ENCODE measurements at regions not wholly inside any gene's neighbourhood (a gene's known extent, or its start where the extent isn't known, plus 50 kb on each side); places are given as distances from the start of the nearest gene placed in this dataset.

GRCh38 chr7:131166066-131166465 is 161.6 kb upstream of the MKLN1 start:
- H3K36me3 ChIP-seq = no peaks in the 10 kb centered on the region
- H3K9me3 ChIP-seq = no peaks in the 10 kb centered on the region
- intact Hi-C loops (cut with DNase I; ENCODE audit: low total_unique reads) = no loop called here
- no peaks in the 10 kb centered on the region for H3K4me1 ChIP-seq
- no peak overlapping the region for H3K27ac ChIP-seq
- no peak for DNase-seq
- no peaks in the 10 kb centered on the region for H3K27me3 ChIP-seq
- no peak overlapping the region for H3K4me3 ChIP-seq
- TF ChIP-seq, protein P1, sequence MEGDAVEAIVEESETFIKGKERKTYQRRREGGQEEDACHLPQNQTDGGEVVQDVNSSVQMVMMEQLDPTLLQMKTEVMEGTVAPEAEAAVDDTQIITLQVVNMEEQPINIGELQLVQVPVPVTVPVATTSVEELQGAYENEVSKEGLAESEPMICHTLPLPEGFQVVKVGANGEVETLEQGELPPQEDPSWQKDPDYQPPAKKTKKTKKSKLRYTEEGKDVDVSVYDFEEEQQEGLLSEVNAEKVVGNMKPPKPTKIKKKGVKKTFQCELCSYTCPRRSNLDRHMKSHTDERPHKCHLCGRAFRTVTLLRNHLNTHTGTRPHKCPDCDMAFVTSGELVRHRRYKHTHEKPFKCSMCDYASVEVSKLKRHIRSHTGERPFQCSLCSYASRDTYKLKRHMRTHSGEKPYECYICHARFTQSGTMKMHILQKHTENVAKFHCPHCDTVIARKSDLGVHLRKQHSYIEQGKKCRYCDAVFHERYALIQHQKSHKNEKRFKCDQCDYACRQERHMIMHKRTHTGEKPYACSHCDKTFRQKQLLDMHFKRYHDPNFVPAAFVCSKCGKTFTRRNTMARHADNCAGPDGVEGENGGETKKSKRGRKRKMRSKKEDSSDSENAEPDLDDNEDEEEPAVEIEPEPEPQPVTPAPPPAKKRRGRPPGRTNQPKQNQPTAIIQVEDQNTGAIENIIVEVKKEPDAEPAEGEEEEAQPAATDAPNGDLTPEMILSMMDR (IDR thresholded peaks at IDR 0.05) = no peak

DNA sequence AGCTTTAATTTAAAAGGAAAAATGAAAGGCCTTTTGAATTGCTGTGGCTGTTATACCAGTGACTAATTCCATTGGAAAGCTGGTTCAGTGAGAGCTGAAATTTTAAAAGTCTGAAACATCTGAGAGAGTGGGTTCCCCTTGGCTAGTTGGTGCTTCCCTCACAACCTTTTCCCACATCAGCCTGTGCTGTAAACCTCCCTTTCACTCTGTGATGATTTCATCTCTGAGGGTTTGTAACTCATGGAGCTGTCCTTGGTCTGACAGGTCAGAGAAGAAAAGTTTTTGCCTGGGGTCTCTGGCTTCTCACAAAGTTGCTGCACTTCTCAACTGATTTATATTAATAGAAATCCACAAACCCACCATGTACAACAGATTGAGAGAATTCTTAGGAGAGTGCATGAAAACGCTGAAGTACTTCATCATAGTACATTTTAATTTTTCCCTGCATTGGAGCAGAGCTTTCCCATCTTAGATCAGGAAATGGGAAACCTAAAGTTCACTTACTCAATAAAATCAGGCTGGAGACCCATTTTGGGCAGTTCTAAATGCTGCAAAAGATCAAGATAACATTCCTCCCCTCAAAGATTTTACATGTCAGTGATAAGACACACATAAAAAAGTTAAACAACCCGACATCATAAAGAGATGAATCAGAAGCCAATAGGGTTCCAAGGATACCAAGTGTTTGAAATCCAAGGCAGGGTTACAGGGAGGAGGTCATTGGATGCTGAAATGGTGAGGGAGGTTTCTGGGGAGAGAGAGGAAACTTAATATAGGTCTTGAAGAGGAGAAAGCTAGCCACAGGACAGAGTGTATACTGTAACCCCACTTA is 157.0 kb upstream of the MKLN1 start:
- Histone ChIP-seq H3K27ac (no peak overlapping the region), H3K4me3 (no peak overlapping the region)
- intact Hi-C loops (cut with DNase I; ENCODE audit: low total_unique reads) = no loop called here

DNA sequence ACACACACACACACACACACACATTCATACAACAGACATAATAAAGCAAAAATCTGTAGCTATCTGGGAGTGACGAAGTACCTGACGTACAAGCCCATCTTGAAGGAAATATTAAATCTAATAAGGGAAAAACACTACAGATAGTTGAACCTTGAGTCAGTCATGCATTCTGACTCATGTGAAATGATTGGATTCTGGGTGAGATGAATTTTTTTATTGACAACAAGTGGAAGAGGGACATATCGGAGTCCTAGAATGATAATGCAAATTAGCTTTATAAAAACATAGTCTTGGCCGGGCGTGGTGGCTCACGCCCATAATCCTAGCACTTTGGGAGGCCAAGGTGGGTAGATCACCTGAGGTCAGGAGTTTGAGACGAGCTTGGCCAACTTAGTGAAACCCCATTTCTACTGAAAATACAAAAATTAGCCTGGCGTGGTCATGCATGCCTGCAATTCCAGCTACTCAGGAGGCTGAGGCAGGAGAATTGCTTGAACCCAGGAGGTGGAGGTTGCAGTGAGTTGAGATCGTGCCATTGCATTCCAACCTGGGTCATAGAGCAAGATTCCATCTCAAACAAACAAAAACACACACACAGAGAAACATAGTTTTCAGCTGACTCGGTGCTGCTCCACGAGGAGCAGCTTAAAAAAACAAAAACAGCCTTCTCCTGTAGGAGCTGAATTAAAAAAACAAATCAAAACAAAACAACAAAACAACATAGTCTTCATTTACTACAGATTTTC is 154.4 kb upstream of the MKLN1 start:
- TF ChIP-seq, protein P1 (IDR thresholded peaks at IDR 0.05) = no peak
- Histone ChIP-seq H3K27ac (no peak overlapping the region), H3K9me3 (no peaks in the 10 kb centered on the region), H3K36me3 (no peaks in the 10 kb centered on the region), H3K27me3 (no peaks in the 10 kb centered on the region), H3K4me3 (no peak overlapping the region), H3K4me1 (no peaks in the 10 kb centered on the region)
- no peak for DNase-seq
- intact Hi-C loops (cut with DNase I; ENCODE audit: low total_unique reads) = no loop called here

More for the DNA sequence above, 157.0 kb upstream of the MKLN1 start:
- Histone ChIP-seq H3K4me1 (no peaks in the 10 kb centered on the region), H3K27me3 (no peaks in the 10 kb centered on the region), H3K9me3 (no peaks in the 10 kb centered on the region), H3K36me3 (no peaks in the 10 kb centered on the region)
- DNase-seq = no peak
- TF ChIP-seq, protein P1 (IDR thresholded peaks at IDR 0.05) = no peak

GRCh38 chr7:131174391-131174790 is 153.3 kb upstream of the MKLN1 start:
- Histone ChIP-seq H3K4me1 (no peaks in the 10 kb centered on the region), H3K9me3 (no peaks in the 10 kb centered on the region), H3K27ac (no peak overlapping the region), H3K4me3 (no peak overlapping the region), H3K36me3 (no peaks in the 10 kb centered on the region), H3K27me3 (no peaks in the 10 kb centered on the region)
- intact Hi-C loops (cut with DNase I; ENCODE audit: low total_unique reads) = no loop called here
- TF ChIP-seq, protein P1 (IDR thresholded peaks at IDR 0.05) = no peak
- no peak for DNase-seq

- intact Hi-C loops (cut with DNase I; ENCODE audit: low total_unique reads) = no loop called here
- no peaks in the 10 kb centered on the region for H3K36me3 ChIP-seq
- no peaks in the 10 kb centered on the region for H3K9me3 ChIP-seq
- no peaks in the 10 kb centered on the region for H3K27me3 ChIP-seq
- no peak overlapping the region for H3K27ac ChIP-seq
- no peak overlapping the region for H3K4me3 ChIP-seq
- TF ChIP-seq, protein P1 (IDR thresholded peaks at IDR 0.05) = no peak
- no peak for DNase-seq
- no peaks in the 10 kb centered on the region for H3K4me1 ChIP-seq
These were observed 152.8 kb upstream of the MKLN1 start for GRCh38 chr7:131174855-131175254.
